ENCODE measurements at regions not wholly inside any gene's neighbourhood (a gene's known extent, or its start where the extent isn't known, plus 50 kb on each side); places are given as distances from the start of the nearest gene placed in this dataset.

DNA sequence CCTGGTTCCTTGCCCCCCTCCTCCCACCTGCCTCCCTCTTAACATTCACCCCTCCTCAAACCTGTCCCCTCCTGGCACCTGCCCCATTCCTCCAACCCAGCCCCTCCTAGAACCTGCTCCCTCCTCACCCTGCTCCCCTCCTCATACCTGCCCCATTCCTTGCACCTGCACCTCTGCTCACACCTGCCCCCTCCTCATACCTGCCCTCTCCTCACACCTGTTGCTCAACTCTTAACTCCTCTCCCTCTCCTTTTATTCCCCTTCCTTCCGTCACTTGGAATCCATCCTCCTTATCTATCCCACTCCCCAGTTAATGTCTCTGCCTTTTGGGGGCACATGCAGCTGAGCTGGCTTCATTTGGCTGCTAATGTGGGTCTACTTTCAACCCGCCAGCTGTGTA lies 712.1 kb downstream of the MTRR start:
- H2AFZ ChIP-seq = no peak overlapping the region
- no peaks in the 10 kb centered on the region for H3K9me3 ChIP-seq (ENCODE audit: low read depth)
- no peaks in the 10 kb centered on the region for H3K9me2 ChIP-seq (replicated peaks; ENCODE audit: insufficient read depth)
- no peak for DNase-seq (ENCODE audit: low spot score)
- H3K4me3 ChIP-seq = no peak overlapping the region
- no peaks in the 10 kb centered on the region for H3K36me3 ChIP-seq (replicated peaks; ENCODE audit: insufficient read depth, low read depth)
- no peaks in the 10 kb centered on the region for H4K20me1 ChIP-seq (ENCODE audit: insufficient read depth, poor library complexity, severe bottlenecking)
- H3K4me1 ChIP-seq (ENCODE audit: insufficient read depth) = no peaks in the 10 kb centered on the region
- 80% methylated on average over 2 of the region's 2 CpGs for WGBS (ENCODE audit: low lambda C conversion rate, missing lambda C conversion rate)
- H3K79me2 ChIP-seq = no peaks in the 10 kb centered on the region
- H3K27me3 ChIP-seq = no peaks in the 10 kb centered on the region
- TF ChIP-seq, protein P1, sequence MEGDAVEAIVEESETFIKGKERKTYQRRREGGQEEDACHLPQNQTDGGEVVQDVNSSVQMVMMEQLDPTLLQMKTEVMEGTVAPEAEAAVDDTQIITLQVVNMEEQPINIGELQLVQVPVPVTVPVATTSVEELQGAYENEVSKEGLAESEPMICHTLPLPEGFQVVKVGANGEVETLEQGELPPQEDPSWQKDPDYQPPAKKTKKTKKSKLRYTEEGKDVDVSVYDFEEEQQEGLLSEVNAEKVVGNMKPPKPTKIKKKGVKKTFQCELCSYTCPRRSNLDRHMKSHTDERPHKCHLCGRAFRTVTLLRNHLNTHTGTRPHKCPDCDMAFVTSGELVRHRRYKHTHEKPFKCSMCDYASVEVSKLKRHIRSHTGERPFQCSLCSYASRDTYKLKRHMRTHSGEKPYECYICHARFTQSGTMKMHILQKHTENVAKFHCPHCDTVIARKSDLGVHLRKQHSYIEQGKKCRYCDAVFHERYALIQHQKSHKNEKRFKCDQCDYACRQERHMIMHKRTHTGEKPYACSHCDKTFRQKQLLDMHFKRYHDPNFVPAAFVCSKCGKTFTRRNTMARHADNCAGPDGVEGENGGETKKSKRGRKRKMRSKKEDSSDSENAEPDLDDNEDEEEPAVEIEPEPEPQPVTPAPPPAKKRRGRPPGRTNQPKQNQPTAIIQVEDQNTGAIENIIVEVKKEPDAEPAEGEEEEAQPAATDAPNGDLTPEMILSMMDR (IDR thresholded peaks at IDR 0.05; ENCODE audit: poor library complexity) = no peak
- no peak for TF ChIP-seq EZH2phosphoT487 (IDR thresholded peaks at IDR 0.05; ENCODE audit: low read depth, severe bottlenecking, unreplicated experiment)
- TF ChIP-seq EZH2 (IDR thresholded peaks at IDR 0.05; ENCODE audit: borderline replicate concordance) = no peak
- H3K4me2 ChIP-seq = no peak overlapping the region
- no peak overlapping the region for H3K27ac ChIP-seq

DNA sequence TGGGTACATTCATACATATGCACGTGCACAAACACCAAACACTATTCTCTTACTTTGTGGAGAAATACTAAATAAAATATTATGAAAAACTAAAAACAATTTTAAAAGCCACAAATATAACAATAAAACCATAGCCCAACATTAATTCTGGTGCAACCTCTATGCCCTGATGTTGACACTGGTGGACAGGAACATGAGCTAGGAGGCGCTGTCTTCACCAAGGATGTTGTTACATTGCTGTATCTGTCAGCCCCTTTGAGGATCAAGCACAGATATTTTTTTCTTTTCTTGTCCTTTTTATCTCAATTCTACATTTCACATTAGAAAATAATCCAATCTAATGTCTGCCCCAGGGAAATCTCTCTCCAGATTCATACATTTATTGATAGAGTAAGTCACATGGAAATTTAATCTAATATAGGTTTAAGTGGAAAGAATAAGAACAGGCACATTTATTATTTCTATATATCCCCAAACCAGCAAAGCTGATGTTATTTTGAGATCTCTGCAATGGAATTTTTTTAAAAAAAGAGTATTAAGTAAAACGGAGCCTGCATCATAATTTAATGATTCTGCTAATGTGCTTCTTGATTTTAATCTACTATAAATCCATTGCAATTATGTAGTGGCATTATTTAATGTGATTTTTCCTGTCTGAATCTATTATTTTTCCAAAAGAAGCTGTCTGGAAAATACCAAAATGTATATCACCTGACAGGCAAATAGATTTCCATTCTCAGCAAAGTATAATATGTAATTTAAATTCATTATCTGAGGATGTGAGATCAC lies 716.5 kb downstream of the MTRR start:
- no peaks in the 10 kb centered on the region for H3K9me2 ChIP-seq (replicated peaks; ENCODE audit: insufficient read depth)
- no peaks in the 10 kb centered on the region for H4K20me1 ChIP-seq (ENCODE audit: insufficient read depth, poor library complexity, severe bottlenecking)
- no peaks in the 10 kb centered on the region for H3K79me2 ChIP-seq
- H3K27ac ChIP-seq = no peak overlapping the region
- no peak for DNase-seq (ENCODE audit: low spot score)
- no peaks in the 10 kb centered on the region for H3K9me3 ChIP-seq (ENCODE audit: low read depth)
- no peak overlapping the region for H3K4me2 ChIP-seq
- no peak overlapping the region for H3K4me3 ChIP-seq
- TF ChIP-seq, protein P1 (IDR thresholded peaks at IDR 0.05; ENCODE audit: poor library complexity) = peak; percentile 18
- TF ChIP-seq EZH2 (IDR thresholded peaks at IDR 0.05; ENCODE audit: borderline replicate concordance) (no peak), EZH2phosphoT487 (IDR thresholded peaks at IDR 0.05; ENCODE audit: low read depth, severe bottlenecking, unreplicated experiment) (no peak)
- WGBS (ENCODE audit: low lambda C conversion rate, missing lambda C conversion rate) = 64% methylated on average over 3 of the region's 3 CpGs
- no peaks in the 10 kb centered on the region for H3K27me3 ChIP-seq
- H2AFZ ChIP-seq = no peak overlapping the region
- H3K36me3 ChIP-seq (replicated peaks; ENCODE audit: insufficient read depth, low read depth) = no peaks in the 10 kb centered on the region
- H3K4me1 ChIP-seq (ENCODE audit: insufficient read depth) = no peaks in the 10 kb centered on the region

DNA sequence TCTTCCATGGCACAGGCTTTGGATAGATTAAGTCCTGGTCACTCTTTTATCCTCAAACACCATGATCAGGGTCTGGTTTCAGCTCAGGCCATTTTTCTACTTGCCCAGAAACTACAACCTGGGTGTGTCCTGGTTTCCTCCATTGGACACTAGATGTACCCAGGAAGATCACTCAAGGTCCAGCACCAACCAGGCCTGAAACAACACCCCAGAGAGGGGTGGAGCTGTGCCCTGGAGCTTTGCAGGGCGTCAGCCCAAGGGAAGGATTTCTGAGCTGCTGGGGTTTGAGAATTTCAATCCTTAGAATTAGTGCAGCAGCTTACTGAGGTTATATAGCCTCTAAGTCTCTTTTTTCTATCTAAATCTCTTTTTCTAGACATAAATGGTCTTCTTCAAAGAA lies 722.0 kb downstream of the MTRR start:
- Histone ChIP-seq H3K9me3 (ENCODE audit: low read depth) (no peaks in the 10 kb centered on the region), H3K9me2 (replicated peaks; ENCODE audit: insufficient read depth) (no peaks in the 10 kb centered on the region), H3K4me1 (ENCODE audit: insufficient read depth) (no peaks in the 10 kb centered on the region), H3K27ac (no peak overlapping the region), H2AFZ (no peak overlapping the region), H3K4me3 (no peak overlapping the region), H3K79me2 (no peaks in the 10 kb centered on the region), H3K4me2 (no peak overlapping the region), H3K36me3 (replicated peaks; ENCODE audit: insufficient read depth, low read depth) (no peaks in the 10 kb centered on the region), H4K20me1 (ENCODE audit: insufficient read depth, poor library complexity, severe bottlenecking) (no peaks in the 10 kb centered on the region), H3K27me3 (no peaks in the 10 kb centered on the region)
- TF ChIP-seq EZH2 (IDR thresholded peaks at IDR 0.05; ENCODE audit: borderline replicate concordance) (no peak), EZH2phosphoT487 (IDR thresholded peaks at IDR 0.05; ENCODE audit: low read depth, severe bottlenecking, unreplicated experiment) (no peak)
- TF ChIP-seq, protein P1 (IDR thresholded peaks at IDR 0.05; ENCODE audit: poor library complexity) = no peak
- no peak for DNase-seq (ENCODE audit: low spot score)
- 80% methylated on average over 1 of the region's 1 CpG for WGBS (ENCODE audit: low lambda C conversion rate, missing lambda C conversion rate)
